ENCODE measurements at regions not wholly inside any gene's neighbourhood (a gene's known extent, or its start where the extent isn't known, plus 50 kb on each side); places are given as distances from the start of the nearest gene placed in this dataset.

DNA sequence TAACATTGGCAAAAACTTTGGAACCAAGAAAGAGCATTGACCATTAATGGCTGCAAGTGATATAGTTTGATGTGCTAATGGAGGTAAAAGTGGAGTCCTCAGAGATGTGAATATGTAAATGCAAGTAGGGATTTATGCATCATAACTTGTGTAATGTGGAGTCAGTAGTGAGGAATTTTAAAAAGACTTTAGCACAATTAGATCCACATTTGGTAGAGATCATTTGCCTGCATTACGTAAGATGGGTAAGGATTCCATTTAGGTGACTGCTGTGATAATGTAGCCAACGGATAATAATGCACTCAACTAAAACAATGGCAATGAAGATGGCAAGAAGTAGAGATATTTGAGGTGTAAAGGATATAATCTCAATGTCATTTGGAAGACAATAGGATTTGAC lies 1128.4 kb downstream of the ADGRL3 start:
- no peak for DNase-seq (ENCODE audit: low read depth)

DNA sequence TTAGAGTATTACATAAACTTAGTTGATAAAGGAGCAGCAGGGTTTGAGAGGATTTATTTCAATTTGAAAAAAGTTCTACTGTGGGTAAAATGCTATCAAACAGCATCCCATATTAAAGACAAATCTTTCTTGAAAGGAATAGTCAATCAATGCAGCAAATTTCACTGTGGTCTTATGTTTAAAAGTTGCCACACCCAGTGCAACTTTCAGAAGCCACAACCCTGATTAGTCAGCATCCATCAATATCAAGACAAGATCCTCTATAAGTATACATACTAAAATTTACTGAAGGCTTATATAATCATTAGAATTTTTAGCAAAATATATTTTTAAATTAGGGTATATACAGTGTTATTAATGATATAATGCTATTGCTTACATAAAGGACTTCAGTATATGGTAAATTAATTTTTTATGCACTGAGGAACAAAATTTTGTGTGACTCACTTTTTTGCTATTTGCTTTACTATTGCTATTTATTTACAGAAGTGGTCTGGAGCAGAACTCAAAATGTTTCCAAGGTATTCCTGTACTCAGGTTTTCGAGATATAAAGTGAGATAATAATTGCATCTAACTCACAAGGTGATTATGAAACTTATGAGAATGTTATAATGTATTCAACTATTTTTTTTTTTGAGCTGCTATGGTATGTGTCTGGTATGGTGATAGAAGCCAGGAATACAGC lies 1127.6 kb downstream of the ADGRL3 start:
- no peak for DNase-seq (ENCODE audit: low read depth)

DNA sequence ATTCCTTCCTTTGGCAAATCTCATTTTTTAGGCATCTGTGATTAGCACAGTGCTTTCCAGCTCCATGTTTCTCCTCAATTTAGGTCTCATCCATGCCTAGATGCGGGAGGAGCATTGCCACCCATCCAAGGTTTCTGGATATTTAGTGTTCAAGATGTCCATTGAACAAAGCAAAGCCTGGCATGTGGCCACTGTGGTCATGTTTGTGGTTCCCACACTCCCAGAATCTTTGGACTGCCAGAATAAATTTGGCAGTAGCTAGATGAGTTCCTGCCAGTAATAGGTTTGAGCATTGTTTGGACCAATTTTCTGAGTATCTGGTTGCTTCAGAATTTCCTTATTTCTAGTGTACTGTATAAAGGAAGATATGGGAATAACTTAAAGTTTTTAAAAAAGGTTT lies 1124.1 kb downstream of the ADGRL3 start:
- no peak for DNase-seq (ENCODE audit: low read depth)

DNA sequence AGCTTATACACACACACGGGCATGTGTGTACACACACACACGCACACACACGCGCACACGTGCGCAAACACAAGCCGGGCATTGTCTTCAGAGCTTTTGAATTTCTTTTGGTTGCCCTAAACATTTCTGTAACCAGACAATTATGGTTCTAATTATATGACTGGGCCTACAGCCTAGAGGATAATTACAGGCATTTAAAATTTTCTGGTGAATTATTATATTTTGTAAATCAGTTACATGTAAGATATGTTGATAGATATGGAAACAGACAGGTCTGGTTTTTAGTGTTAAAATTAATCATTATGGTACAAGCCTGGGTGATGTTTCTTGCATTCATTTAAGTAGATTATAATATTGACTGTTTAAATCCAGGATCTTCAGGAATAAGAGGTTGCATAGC lies 1120.5 kb downstream of the ADGRL3 start:
- DNase-seq (ENCODE audit: low read depth), result no peak

DNA sequence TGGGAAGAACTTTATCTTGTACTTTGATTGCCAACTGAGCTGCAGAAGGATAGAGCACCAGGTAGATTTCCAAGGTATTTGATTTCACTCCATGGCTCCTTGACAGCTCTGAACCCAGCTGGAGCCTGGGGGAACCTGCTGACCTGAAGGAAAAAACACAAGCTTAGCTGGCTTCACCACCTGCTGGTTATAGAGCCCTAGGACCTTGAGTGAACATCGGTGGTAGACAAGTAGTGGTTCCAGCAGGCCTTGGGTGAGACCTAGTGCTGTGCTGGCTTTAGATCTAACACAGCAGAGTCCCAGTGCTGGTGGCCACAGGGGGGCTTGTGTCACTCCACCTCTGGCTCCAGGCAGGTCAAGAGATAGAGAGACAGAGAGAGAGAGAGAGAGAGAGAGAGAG lies 1102.6 kb downstream of the ADGRL3 start:
- DNase-seq (ENCODE audit: low read depth), result no peak

DNA sequence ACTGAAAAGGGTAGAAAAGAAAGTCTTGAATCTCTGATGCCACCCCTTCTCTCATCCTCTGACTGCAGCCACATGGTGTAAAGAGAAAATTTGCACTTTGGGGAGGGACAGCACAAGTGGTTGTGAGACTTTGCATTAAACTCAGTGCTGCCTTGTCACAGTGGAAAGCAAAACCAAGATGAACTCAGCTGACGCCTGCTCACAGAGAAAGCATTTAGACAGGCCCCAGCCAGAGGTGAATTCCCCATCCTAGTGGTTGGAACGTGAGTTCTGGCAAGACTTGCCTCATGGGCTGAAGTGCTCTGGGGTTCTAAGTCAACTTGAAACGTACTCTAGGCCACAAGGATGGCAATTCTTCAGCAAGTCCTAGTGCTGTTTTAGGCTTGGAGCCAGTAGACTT lies 1101.4 kb downstream of the ADGRL3 start:
- DNase-seq (ENCODE audit: low read depth), result no peak

DNA sequence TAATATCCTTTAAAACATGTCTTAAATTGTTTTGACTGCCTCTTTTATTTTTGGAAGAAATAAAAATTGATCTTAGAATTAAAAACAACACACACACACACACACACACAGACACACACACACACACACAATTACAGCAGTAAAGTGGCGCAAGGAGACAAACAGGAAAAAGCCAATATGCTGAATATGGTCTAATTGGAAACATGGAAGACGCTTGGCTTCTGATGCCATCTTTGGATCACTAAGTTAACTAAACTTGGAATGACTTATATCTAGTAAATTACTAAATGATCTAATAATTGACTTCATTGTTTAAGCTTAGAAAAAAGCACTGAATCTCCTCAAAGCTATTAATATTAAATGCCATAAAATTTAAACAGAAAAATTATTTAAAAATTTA lies 1093.4 kb downstream of the ADGRL3 start:
- DNase-seq (ENCODE audit: low read depth), result no peak

DNA sequence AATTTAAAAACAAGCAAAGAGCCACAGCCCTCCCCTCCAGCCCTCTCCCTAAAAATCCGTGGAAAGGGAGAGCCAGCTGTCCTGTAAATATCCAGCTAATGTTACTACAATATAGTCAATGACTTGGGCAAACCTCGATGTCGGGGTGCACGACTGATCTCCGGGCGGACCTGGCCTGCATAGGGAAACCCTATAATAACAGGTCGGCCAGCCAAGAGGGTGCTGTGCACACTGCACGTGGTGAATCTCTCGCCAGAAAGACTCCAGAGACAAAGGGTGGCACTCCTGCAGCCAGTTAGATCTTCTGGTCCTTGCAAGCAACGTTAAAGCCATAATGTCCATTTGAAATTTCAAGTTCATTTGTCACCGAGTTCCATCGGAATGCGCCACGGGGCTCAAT lies 1092.8 kb downstream of the ADGRL3 start:
- DNase-seq (ENCODE audit: low read depth), result no peak

DNA sequence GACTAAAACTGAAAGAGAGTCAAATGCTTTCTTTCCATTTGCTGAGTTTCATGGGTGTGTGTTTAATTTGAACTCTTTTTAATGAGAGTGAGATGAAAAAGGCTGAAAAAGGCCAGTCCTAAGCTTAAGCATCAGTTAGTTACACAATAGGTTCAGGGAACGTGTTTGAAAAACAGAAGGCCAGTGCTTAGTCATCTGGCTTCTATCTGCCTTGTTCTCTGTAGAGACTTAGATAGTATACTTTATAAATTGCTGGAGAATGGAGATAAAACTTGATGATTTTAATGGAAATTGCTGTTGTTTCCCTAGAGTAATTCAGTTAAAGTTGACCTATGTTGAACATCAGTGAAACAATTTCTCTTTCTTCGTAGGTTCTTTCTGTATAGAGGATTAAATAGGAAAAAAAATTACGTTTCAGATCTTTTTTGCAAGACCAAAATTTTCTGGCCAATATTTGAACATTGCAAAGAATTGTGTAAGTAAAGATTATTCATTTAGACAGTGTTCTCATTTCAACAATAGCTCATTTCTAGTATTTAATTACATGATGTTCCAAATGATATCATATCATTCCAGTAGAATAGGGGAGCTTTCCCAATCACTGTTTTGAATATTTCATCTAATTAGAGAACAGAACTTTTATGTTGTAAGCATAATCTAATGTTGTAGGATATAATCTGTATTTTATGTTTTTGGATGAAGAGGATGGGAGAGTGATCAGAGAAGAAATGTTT lies 1088.8 kb downstream of the ADGRL3 start:
- no peak for DNase-seq (ENCODE audit: low read depth)

DNA sequence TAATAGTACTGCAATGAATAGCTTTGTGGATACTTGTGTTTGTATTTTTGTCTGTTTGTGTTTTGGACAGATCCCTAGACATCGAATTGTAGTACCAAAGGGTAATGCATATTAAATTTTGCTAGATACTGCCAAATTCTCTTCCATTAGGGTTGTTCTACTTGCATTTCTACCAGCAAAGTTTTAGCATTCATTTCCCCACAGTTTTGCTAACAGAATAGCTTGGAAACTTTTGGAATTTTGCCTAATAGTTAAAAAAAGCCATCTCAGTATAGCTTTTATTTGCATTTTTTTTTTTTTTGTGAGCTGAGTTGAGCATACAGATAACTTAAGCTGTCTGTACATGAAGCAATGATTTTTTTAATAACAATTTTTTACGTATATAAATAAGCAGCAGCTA lies 1084.9 kb downstream of the ADGRL3 start:
- DNase-seq (ENCODE audit: low read depth), result no peak

DNA sequence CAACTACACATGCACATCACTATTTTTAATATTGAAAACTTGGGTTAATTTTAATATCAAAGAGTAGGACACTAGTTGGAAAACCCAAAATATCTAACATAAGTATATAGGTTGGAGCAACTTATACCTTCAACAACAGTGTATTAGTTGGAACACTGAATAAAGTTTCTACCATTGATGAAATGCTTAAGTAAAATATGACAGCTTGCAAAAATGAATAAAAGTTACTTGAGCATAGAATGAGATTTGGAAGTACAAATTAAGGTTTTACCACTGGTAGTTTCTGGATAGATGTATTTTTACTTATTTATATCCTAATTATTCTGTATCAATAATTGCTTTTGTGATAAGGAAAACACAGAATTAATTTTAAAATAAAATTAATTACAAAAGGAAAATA lies 1079.6 kb downstream of the ADGRL3 start:
- DNase-seq (ENCODE audit: low read depth), result no peak

DNA sequence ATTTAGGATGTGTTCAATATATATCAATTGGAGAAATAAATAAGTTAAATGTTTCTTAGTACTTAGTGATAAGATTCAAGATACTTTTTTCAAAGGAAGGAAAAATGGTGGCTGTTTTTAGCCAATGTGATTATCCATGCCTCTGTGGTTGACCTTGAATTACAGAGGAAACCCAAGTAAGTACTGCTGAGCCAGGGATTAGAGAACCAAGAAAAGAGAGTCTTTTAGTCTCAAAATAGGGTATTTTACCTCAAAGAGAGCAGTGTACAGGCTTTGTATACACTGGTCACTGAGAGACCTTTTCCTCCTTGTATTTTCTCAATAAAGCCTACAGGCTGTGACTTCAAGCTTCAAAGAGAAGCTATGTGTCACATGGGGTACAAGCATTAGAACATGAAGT lies 1075.3 kb downstream of the ADGRL3 start:
- no peak for DNase-seq (ENCODE audit: low read depth)

DNA sequence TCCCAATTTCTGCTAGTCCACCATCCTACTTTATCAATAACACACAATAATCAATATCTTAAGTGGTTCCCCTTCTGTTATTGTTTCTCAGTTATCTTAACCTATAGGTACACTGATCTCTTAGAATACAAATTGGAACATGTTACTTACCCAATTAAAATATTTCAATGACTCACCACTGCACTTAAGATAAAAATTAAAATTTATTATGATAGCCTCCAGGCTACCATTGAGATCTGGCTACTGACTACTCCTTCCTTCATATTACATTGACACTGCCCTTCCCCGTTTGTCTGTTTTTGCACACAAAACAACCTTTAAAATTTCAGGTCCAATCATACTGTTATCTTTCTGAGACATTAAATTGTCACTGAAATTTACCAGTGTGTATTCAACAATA lies 1074.7 kb downstream of the ADGRL3 start:
- no peak for DNase-seq (ENCODE audit: low read depth)

DNA sequence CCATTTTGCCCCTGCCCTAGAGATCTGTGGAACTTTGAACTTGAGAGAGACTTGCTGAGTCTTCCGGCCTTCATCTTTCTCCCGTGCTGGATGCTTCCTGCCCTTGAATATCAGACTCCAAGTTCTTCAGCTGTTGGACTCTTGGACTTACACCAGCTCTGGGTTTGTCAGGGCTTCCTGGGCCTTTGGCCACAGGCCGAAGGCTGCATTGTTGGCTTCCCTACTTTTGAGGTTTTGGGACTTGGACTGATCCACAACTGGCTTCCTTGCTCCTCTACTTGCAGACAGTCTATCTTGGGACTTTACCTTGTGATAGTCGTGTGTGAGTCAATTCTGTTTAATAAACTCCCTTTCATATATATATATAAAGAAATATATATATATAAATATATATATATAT lies 1071.0 kb downstream of the ADGRL3 start:
- no peak for DNase-seq (ENCODE audit: low read depth)

DNA sequence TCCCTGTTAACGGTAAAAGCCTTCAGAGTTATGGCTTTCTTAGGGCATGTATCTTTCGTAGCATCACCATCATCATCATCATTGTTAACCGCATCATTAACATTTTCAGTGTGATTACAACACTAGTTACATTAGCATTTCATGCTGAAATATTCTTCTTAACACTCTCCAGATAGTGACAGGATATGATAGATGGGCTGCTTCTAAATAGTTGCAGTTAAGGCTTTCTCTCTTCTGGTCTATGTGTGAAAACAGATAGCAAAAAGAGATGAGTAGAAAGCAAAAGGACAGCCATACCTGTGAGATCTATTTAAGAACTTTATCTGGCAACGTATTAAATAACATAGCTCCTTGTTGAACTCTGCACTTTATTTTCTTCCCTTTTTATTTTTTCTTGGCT lies 1069.8 kb downstream of the ADGRL3 start:
- no peak for DNase-seq (ENCODE audit: low read depth)

DNA sequence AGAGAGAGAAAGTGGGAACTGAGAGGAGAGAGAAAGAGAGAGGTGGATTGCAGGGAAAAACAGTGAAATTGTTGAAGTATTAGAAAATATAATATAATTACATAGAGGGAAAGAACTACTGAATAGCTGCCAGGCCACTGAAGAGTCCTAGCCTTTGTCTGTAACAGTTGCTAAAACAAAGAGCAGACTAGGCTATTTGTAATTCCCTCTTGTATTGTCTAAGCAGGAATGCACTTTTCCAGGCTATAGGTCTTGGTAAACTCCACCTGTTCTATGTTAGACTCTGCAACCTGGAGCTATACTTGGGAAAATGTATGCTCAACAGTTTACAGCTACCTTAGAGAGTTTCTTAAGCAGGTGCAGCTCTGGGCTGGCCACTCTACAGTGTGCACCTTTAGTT lies 1063.3 kb downstream of the ADGRL3 start:
- no peak for DNase-seq (ENCODE audit: low read depth)

DNA sequence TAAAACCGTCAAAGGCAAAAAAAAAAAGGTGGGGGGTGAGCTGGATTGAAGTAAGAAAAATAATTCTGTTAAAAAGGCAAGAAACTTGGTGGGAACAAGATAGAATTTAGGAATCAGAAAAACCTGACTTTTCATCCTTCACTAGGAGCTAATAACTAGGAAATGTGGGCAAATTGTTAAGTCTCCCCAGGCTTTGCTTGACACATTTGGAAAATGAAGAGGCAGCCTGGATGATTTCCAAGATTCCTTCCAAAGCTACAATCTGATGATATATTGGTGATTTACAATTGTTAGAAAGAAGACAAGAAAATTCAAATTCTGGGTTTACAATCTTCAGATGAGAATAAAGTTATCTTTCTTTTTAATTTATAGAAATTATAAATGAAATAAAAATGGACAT lies 1062.5 kb downstream of the ADGRL3 start:
- DNase-seq (ENCODE audit: low read depth), result no peak

DNA sequence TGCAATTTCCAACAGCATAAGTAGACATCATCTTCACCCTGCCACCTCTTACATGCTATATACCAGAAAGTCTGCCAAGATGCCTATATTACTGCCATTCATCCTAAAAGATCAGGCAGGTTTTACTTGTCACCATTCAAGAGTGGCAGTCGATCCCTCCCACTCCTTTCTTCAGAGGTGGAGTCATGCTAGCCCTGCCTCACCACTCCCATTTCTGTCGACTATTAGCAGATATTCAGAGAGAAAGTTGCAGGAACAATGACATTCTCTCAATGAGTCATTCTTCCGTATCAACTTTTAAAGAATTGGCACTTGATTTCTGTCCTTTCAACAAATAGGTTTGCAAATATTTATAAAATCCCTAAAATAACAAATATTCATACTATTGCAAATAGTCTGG lies 1060.1 kb downstream of the ADGRL3 start:
- DNase-seq (ENCODE audit: low read depth), result no peak

DNA sequence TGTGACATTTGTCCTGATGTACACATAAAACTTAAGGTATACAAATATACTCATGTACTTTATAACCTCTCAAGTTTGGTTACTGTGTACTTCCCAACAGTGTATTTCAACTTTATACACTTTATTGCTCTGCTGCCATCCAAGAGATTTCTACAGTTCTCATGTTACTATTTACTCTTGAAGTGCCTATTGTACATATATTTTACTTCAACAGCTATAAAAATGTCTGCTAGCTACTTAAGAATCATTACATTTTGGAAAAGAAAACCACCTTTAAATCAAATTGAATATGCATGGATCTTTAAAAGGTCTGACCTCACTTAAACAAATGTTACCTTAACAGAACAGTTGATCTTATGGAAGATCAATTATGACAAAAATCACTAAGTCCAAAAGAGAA lies 1056.4 kb downstream of the ADGRL3 start:
- DNase-seq (ENCODE audit: low read depth), result no peak

DNA sequence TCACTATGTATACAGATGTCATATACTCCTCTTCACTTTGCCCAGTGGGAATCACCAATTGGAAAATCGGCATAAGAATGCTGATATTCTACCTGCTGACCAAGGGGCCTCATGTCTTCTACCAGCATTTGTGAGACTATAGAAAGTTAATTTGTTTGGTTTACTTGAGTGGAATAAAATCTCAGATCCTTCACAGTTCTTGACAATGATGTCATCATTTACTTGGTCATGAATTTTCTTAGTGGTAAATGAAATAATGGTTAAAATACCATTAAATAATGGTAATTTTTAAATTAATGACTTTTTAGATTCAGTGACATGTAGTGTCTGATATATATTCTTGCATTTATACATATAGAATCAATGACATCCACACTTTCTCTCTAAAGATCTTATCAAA lies 1052.6 kb downstream of the ADGRL3 start:
- DNase-seq (ENCODE audit: low read depth), result no peak

DNA sequence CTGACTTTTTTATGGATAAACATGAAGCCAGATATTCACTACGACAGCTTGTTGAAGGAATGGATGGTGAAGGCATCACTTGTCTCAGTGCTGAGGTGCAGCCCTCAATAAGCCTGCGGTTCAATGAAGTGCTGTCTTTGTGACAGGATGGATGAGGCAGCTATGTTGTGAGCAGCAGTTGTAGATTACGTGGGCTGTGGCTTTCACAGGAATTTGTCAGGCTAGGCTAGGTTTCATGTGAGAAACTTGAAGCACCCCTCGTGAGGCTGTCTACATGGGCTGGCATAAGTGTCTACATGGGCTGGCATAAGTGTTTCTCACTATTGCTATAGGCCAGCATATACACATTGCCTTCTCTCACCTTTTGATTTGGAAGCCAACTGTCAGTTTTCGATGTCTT lies 1050.0 kb downstream of the ADGRL3 start:
- no peak for DNase-seq (ENCODE audit: low read depth)

DNA sequence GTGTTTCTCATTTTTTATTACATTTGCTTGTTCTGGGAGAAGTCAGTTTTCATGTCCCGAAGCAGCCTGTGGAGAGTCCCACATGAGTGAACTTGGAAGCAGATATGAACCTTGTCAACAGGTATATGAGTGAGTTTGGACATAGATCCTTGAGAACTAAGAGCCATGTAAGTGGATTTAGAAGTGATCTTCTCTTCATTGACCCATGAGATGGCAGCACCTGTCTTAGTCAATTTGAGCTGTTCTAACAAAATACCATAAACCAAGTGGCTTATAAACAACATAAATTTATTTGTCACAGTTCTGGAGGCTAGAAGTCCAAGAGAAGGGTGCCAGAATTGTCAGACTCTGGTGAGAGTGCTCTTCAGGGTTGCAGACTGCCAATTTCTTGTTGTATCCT lies 1043.8 kb downstream of the ADGRL3 start:
- DNase-seq (ENCODE audit: low read depth), result no peak

DNA sequence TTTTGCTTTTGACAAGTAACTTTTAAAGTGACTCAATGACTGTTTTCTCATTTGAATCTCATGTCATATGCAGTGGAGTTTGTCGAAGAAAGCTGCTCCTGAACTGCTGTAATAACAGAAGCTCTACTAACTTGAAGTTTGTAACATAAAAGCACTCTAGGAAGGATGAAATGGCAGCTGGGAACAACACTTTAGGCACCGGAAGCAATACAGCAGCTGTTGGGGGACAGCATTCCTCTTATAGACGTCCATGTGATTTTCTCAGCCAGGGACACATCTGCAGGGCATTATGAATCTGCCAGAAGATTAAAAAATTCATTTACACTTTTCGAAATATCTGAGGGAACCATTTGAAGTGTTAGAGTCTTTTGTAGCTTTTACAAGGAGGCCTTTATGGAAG lies 1035.8 kb downstream of the ADGRL3 start:
- no peak for DNase-seq (ENCODE audit: low read depth)

DNA sequence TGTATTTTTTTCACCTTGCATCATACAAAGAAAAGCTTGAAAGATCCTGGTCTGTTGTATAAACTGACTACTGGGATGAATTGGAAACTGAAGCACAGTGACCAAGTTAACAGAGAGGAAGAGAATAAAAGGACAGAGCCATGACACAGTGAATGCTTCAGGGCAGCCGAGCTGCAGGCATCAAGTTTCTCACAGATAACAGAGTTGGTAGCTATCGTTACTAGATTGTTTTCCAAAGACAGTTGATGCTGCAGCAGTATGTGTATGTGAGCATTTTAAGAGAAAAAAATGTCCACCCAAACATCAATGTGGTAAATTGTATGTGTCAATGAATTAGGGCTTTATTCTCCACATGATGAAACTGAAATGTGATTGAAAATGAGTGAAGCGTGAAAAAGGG lies 1032.7 kb downstream of the ADGRL3 start:
- DNase-seq (ENCODE audit: low read depth), result no peak

All from fibroblast of the conjunctiva (primary cell).